ENCODE measurements at regions not wholly inside any gene's neighbourhood (a gene's known extent, or its start where the extent isn't known, plus 50 kb on each side); places are given as distances from the start of the nearest gene placed in this dataset.

DNA sequence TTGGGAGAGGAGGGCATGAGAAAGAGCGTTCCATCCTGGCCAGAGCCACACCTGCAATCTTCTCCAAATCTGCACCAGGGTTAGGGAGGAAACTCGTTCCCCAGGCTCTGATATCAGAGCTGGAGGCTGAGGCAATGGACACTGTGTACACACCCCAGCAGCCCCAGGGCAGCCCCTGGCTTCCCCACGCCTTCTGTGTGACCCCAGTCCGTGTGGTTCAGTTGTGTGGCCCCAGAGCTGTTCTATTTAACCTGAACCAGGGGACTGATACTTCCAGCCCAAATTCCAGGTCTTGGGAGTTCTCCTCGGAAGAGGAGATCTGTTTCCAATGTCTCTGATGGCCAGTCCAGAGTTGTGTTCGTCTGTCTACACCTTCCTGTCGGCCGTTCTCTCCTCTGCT is 242.6 kb upstream of the EXOC2 start:
- TF ChIP-seq, protein P1, sequence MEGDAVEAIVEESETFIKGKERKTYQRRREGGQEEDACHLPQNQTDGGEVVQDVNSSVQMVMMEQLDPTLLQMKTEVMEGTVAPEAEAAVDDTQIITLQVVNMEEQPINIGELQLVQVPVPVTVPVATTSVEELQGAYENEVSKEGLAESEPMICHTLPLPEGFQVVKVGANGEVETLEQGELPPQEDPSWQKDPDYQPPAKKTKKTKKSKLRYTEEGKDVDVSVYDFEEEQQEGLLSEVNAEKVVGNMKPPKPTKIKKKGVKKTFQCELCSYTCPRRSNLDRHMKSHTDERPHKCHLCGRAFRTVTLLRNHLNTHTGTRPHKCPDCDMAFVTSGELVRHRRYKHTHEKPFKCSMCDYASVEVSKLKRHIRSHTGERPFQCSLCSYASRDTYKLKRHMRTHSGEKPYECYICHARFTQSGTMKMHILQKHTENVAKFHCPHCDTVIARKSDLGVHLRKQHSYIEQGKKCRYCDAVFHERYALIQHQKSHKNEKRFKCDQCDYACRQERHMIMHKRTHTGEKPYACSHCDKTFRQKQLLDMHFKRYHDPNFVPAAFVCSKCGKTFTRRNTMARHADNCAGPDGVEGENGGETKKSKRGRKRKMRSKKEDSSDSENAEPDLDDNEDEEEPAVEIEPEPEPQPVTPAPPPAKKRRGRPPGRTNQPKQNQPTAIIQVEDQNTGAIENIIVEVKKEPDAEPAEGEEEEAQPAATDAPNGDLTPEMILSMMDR (IDR thresholded peaks at IDR 0.05) = no peak
- TF ChIP-seq TEAD4 (CRISPR knock-in tag; IDR thresholded peaks at IDR 0.05) (no peak), SP1 (CRISPR knock-in tag; conservative IDR thresholded peaks at IDR 0.05) (no peak)
- TF ChIP-seq, protein P2, sequence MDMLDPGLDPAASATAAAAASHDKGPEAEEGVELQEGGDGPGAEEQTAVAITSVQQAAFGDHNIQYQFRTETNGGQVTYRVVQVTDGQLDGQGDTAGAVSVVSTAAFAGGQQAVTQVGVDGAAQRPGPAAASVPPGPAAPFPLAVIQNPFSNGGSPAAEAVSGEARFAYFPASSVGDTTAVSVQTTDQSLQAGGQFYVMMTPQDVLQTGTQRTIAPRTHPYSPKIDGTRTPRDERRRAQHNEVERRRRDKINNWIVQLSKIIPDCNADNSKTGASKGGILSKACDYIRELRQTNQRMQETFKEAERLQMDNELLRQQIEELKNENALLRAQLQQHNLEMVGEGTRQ (CRISPR knock-in tag; IDR thresholded peaks at IDR 0.05) = no peak
